ENCODE measurements at regions not wholly inside any gene's neighbourhood (a gene's known extent, or its start where the extent isn't known, plus 50 kb on each side); places are given as distances from the start of the nearest gene placed in this dataset.

GRCh38 chr2:134087371-134087921, 166.4 kb upstream of the MGAT5 start:
- H3K9me3 Mint-ChIP-seq: peaks cover 0 to 1% of the 10 kb centered on the region in 2 donors
- H3K27ac Mint-ChIP-seq: no peak overlapping the region
- H3K36me3 Mint-ChIP-seq (ENCODE audit: insufficient read depth in 2 of 2): no peaks in the 10 kb centered on the region
- no peak overlapping the region for H3K4me3 Mint-ChIP-seq
- H3K27me3 Mint-ChIP-seq (ENCODE audit: low read depth): peaks cover 22% of the 10 kb centered on the region
- no peak for ATAC-seq (replicated peaks in 1 of 2)
- no peak for DNase-seq
- H3K4me1 Mint-ChIP-seq (ENCODE audit: low read depth): no peaks in the 10 kb centered on the region

DNA sequence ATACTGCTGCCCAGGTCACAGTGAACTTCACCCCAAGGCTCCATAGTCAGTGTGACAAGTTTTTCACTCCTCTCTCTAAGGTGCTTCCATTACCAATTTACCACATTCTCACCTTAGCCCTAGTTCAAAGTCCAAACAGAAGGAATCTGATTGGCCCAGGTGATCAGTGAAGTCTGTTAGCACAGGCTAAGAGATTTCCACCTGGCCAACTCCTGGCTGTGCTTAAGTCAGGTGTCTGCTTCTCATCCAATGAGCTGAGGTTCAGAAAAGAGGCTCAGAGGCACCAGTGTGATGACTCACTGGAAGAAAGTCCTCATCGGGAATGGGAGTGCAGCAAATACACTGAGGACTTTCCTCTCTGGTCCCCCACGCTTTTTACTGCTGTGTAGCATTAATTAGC, 164.4 kb upstream of the MGAT5 start:
- Mint-ChIP-seq H3K27me3 (ENCODE audit: low read depth) (peaks cover 13% of the 10 kb centered on the region), H3K9me3 (peaks cover 0 to 1% of the 10 kb centered on the region in 2 donors), H3K36me3 (ENCODE audit: insufficient read depth in 2 of 2) (no peaks in the 10 kb centered on the region), H3K27ac (no peak overlapping the region), H3K4me3 (no peak overlapping the region), H3K4me1 (ENCODE audit: low read depth) (no peaks in the 10 kb centered on the region)
- ATAC-seq (replicated peaks in 1 of 2) (no peak), DNase-seq (no peak)

DNA sequence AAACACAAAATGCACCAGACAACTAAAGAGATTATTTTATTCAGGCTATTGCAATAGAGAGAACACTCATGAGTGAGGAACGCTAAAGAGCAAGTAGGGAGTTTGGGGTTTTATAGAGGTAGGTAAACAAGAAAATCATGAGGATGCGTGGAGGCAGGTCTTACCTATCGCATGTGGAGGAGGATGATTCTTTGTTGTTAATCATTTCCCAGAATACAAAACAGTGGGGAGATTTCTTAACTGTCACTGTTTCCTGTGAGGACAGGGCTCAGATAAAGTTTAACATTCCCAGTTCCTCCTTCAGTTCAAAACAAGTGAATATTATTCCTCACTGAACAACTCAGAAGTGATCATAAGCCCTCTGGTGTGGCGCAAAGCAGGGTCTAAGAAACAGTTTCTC, 156.1 kb upstream of the MGAT5 start:
- Mint-ChIP-seq H3K27me3 (ENCODE audit: low read depth) (peaks cover 19% of the 10 kb centered on the region), H3K4me1 (ENCODE audit: low read depth) (no peaks in the 10 kb centered on the region), H3K36me3 (ENCODE audit: insufficient read depth in 2 of 2) (peaks cover 0 to 2% of the 10 kb centered on the region in 2 donors), H3K27ac (no peak overlapping the region), H3K9me3 (peaks cover 0 to 2% of the 10 kb centered on the region in 2 donors), H3K4me3 (no peak overlapping the region)
- no peak for ATAC-seq (replicated peaks in 1 of 2)
- no peak for DNase-seq

- Mint-ChIP-seq H3K27me3 (ENCODE audit: low read depth) (peaks cover 23% of the 10 kb centered on the region), H3K27ac (no peak overlapping the region), H3K4me3 (no peak overlapping the region), H3K9me3 (peaks cover 0 to 2% of the 10 kb centered on the region in 2 donors), H3K4me1 (ENCODE audit: low read depth) (no peaks in the 10 kb centered on the region), H3K36me3 (ENCODE audit: insufficient read depth in 2 of 2) (peaks cover 0 to 2% of the 10 kb centered on the region in 2 donors)
- ATAC-seq (replicated peaks in 1 of 2): no peak
- DNase-seq: no peak
These were observed 155.6 kb upstream of the MGAT5 start for GRCh38 chr2:134098321-134098720.

DNA sequence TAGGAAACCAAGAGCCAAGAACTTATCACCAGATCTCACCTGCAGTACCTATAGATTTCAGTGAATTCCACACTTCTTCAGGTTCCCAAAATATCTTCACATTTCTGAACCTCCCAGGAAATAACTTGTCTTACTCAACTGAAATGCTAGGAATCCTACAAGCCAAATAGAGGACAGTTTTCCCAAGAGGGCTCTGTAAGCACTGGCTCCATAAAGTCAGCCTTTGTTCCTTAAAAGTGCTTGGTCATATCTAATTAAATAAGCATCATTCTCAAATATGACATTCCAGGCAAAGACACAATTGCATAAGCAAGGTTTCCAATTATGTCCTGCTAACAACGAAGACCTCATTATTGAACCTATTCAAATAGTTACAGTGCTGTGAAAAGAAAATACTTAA, 154.6 kb upstream of the MGAT5 start:
- ATAC-seq (replicated peaks in 1 of 2) (no peak), DNase-seq (no peak)
- Mint-ChIP-seq H3K4me3 (no peak overlapping the region), H3K27me3 (ENCODE audit: low read depth) (peaks cover 24% of the 10 kb centered on the region), H3K4me1 (ENCODE audit: low read depth) (peaks cover 4% of the 10 kb centered on the region), H3K36me3 (ENCODE audit: insufficient read depth in 2 of 2) (peaks cover 0 to 2% of the 10 kb centered on the region in 2 donors), H3K9me3 (peaks cover 0 to 2% of the 10 kb centered on the region in 2 donors), H3K27ac (no peak overlapping the region)

GRCh38 chr2:134103196-134103595, 150.7 kb upstream of the MGAT5 start:
- no peak for ATAC-seq (replicated peaks in 1 of 2)
- H3K27ac Mint-ChIP-seq: no peak overlapping the region

DNA sequence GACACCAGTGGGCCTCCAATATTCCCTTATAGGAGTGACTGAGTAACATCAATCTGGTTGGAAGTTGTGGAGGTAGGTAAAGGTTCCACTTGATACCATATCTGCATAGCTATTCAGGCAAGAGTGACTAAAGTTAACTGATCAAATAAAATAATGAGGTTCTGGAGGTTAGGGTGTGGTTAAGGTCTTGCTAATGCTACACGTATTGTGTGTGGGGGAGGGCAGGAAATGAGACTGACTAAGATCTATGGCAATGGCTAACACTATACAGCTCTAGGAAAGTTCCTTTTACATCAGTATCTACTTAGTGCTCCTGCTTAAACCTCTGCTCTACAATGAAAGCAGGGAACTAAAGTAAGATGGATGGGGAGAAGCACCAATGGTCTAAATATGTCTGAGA, 149.1 kb upstream of the MGAT5 start:
- peak; percentile 26 to 31 for DNase-seq
- Mint-ChIP-seq H3K27me3 (ENCODE audit: low read depth) (peaks cover 5% of the 10 kb centered on the region), H3K27ac (no peak overlapping the region), H3K4me1 (ENCODE audit: low read depth) (peaks cover 13% of the 10 kb centered on the region), H3K4me3 (no peak overlapping the region), H3K9me3 (peaks cover 0 to 2% of the 10 kb centered on the region in 2 donors), H3K36me3 (ENCODE audit: insufficient read depth in 2 of 2) (no peaks in the 10 kb centered on the region)
- peak; percentile 95 for ATAC-seq (replicated peaks in 1 of 2)

More at GRCh38 chr2:134103196-134103595, 150.7 kb upstream of the MGAT5 start:
- DNase-seq: no peak
- Mint-ChIP-seq H3K4me1 (ENCODE audit: low read depth) (peaks cover 13% of the 10 kb centered on the region), H3K27me3 (ENCODE audit: low read depth) (peaks cover 5% of the 10 kb centered on the region), H3K9me3 (peaks cover 0 to 2% of the 10 kb centered on the region in 2 donors), H3K4me3 (no peak overlapping the region), H3K36me3 (ENCODE audit: insufficient read depth in 2 of 2) (no peaks in the 10 kb centered on the region)

GRCh38 chr2:134107402-134107801, 146.5 kb upstream of the MGAT5 start:
- H3K27ac Mint-ChIP-seq: no peak overlapping the region
- no peak for DNase-seq
- peaks cover 13% of the 10 kb centered on the region for H3K4me1 Mint-ChIP-seq (ENCODE audit: low read depth)
- ATAC-seq (replicated peaks in 1 of 2): no peak
- H3K9me3 Mint-ChIP-seq: peaks cover 0 to 2% of the 10 kb centered on the region in 2 donors
- peaks cover 1 to 6% of the 10 kb centered on the region in 2 donors for H3K36me3 Mint-ChIP-seq (ENCODE audit: insufficient read depth in 2 of 2)
- H3K27me3 Mint-ChIP-seq (ENCODE audit: low read depth): peaks cover 5% of the 10 kb centered on the region
- no peak overlapping the region for H3K4me3 Mint-ChIP-seq

DNA sequence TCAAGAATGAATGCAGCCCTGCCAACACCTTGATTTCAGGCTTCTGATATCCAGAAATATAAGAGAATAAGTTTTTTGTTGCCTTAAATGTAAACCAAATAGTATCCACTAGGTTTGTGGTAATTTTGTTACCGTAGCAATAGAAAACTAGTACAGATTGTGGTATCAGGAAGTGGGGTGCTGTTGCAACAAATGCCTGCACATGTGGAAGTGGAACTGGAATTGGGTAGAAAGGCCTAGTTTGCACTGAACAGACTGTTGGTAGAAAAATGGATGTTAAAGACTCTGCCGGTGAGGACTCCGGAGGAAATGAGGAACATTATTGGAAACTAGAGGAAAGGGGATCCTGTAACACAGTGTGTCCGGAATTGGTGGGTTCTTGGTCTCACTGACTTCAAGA, 145.8 kb upstream of the MGAT5 start:
- Mint-ChIP-seq H3K4me1 (ENCODE audit: low read depth) (peaks cover 13% of the 10 kb centered on the region), H3K27ac (no peak overlapping the region), H3K27me3 (ENCODE audit: low read depth) (peaks cover 3% of the 10 kb centered on the region), H3K9me3 (peaks cover 0 to 2% of the 10 kb centered on the region in 2 donors), H3K36me3 (ENCODE audit: insufficient read depth in 2 of 2) (peaks cover 1 to 6% of the 10 kb centered on the region in 2 donors), H3K4me3 (no peak overlapping the region)
- DNase-seq (no peak), ATAC-seq (replicated peaks in 1 of 2) (no peak)

GRCh38 chr2:134109246-134109645, 144.6 kb upstream of the MGAT5 start:
- H3K4me3 Mint-ChIP-seq: no peak overlapping the region

DNA sequence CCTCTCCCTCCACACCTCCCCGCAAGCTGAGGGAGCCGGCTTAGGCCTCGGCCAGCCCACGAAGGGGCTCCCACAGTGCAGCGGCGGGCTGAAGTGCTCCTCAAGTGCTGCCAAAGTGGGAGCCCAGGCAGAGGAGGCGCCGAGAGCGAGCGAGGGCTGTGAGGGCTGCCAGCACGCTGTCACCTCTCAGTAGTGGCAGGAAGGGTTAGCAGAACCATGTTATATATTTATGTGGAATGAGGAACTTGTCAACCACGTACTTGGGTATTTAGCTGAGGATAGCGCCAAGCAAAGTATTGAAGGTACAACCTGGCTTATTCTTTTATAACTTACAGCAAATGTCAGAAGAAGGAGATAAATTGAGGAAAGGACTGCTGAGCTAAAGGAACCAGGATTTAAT, 144.1 kb upstream of the MGAT5 start:
- Mint-ChIP-seq H3K4me1 (ENCODE audit: low read depth) (peaks cover 5% of the 10 kb centered on the region), H3K36me3 (ENCODE audit: insufficient read depth in 2 of 2) (peaks cover 1 to 6% of the 10 kb centered on the region in 2 donors), H3K4me3 (no peak overlapping the region), H3K27ac (no peak overlapping the region), H3K27me3 (ENCODE audit: low read depth) (no peaks in the 10 kb centered on the region), H3K9me3 (peaks cover 0 to 2% of the 10 kb centered on the region in 2 donors)
- DNase-seq (no peak), ATAC-seq (replicated peaks in 1 of 2) (no peak)

More at GRCh38 chr2:134109246-134109645, 144.6 kb upstream of the MGAT5 start:
- Mint-ChIP-seq H3K27me3 (ENCODE audit: low read depth) (no peaks in the 10 kb centered on the region), H3K9me3 (peaks cover 0 to 2% of the 10 kb centered on the region in 2 donors), H3K36me3 (ENCODE audit: insufficient read depth in 2 of 2) (peaks cover 1 to 6% of the 10 kb centered on the region in 2 donors), H3K27ac (no peak overlapping the region), H3K4me1 (ENCODE audit: low read depth) (peaks cover 10% of the 10 kb centered on the region)
- DNase-seq (no peak), ATAC-seq (replicated peaks in 1 of 2) (no peak)

DNA sequence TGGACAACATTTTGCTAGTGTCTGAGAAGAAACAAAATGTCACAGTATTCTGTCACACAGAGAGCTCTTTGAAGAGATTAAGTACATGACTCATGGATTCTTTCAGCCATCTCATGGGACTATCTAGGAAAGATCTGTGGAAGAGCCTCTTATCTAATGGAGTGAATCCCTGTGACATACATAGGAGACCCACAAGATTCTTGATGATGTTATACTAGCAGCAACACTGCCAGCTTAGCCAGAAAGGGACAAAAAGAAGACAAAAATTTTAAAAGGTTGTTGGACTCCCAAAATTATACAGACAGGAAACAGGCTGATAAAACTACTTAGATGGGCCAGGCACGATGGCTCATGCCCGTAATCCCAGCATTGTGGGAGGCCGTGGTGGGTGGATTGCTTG, 143.3 kb upstream of the MGAT5 start:
- no peak for DNase-seq

DNA sequence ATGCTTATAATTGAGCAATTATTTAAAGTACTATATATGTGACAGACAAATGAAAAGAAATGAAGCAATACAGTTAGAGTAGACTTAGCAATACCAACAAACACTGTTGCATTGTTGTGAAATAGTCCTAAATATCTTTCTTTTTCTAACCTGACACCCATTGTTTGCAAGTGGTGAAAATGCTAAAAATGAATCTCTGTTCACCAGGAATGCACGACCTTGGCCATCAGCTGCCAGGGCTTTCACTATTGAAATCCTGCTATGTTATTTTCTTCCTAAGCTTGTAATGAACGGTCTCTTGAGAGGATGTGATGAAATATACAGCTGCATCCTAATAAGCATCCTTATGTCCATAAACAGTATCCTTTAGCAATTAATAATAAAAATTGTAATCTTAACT, 136.2 kb upstream of the MGAT5 start:
- peaks cover 28% of the 10 kb centered on the region for H3K4me1 Mint-ChIP-seq (ENCODE audit: low read depth)
- ATAC-seq (replicated peaks in 1 of 2): no peak
- peaks cover 0 to 2% of the 10 kb centered on the region in 2 donors for H3K36me3 Mint-ChIP-seq (ENCODE audit: insufficient read depth in 2 of 2)
- no peaks in the 10 kb centered on the region for H3K9me3 Mint-ChIP-seq
- peaks cover 9% of the 10 kb centered on the region for H3K27me3 Mint-ChIP-seq (ENCODE audit: low read depth)
- no peak overlapping the region for H3K4me3 Mint-ChIP-seq
- DNase-seq: no peak
- no peak overlapping the region for H3K27ac Mint-ChIP-seq

More for the DNA sequence above, 143.3 kb upstream of the MGAT5 start:
- no peak overlapping the region for H3K27ac Mint-ChIP-seq
- ATAC-seq (replicated peaks in 1 of 2): no peak
- no peaks in the 10 kb centered on the region for H3K27me3 Mint-ChIP-seq (ENCODE audit: low read depth)
- H3K36me3 Mint-ChIP-seq (ENCODE audit: insufficient read depth in 2 of 2): peaks cover 1 to 6% of the 10 kb centered on the region in 2 donors
- H3K4me3 Mint-ChIP-seq: no peak overlapping the region
- no peaks in the 10 kb centered on the region for H3K4me1 Mint-ChIP-seq (ENCODE audit: low read depth)
- no peaks in the 10 kb centered on the region for H3K9me3 Mint-ChIP-seq
